OCI-LY3 (cell line): ENCODE measurements at regions not wholly inside any gene's neighbourhood (a gene's known extent, or its start where the extent isn't known, plus 50 kb on each side); places are given as distances from the start of the nearest gene placed in this dataset.

Experiments
- H2AFZ ChIP-seq: fragments of 200-600, 300-600 bp; shearing (Covaris generic); 2 replicates; pipeline ENCODE4 v1.6.0; 2014; ENCODE audit warnings: antibody characterized with exemption, low read depth, low read length
- H3K27ac ChIP-seq: fragments of 200-600, 300-600 bp; sonication (generic); 2 replicates; pipeline ENCODE4 v1.5.1; 2014; ENCODE audit warnings: mild to moderate bottlenecking, low read length, moderate library complexity, mixed read lengths
- H3K27me3 ChIP-seq: fragments of 200-600, 300-600 bp; sonication (generic); 2 replicates; pipeline ENCODE4 v1.6.1; 2014; ENCODE audit warnings: low read depth, low read length, mixed read lengths
- H3K36me3 ChIP-seq: fragments of 200-600, 300-600 bp; sonication (generic); replicated peaks from 2 replicates; pipeline ENCODE3; 2014; ENCODE audit warnings: low read depth, low read length, mixed read lengths
- H3K4me1 ChIP-seq: fragments of 300-600, 200-600 bp; sonication (generic); 2 replicates; pipeline ENCODE4 v1.6.1; 2014; ENCODE audit warnings: low read length, mixed read lengths
- H3K4me2 ChIP-seq: fragments of 200-600, 300-600 bp; sonication (generic); 2 replicates; pipeline ENCODE4 v1.6.1; 2014; ENCODE audit warnings: low read length, mixed read lengths
- H3K4me3 ChIP-seq: fragments of 300-600, 200-600 bp; sonication (generic); 2 replicates; pipeline ENCODE4 v1.5.1; 2014; ENCODE audit warnings: antibody characterized with exemption, mild to moderate bottlenecking, low read length, moderate library complexity
- H3K79me2 ChIP-seq: fragments of 300-600, 200-600 bp; shearing (Covaris generic); 2 replicates; pipeline ENCODE4 v1.6.1; 2014; ENCODE audit warnings: mild to moderate bottlenecking, low read length, mixed read lengths
- H3K9ac ChIP-seq: fragments of 300-600, 200-600 bp; shearing (Covaris generic); 2 replicates; pipeline ENCODE4 v1.6.0; 2014; ENCODE audit warnings: mild to moderate bottlenecking, low read length, moderate library complexity
- H3K9me3 ChIP-seq: fragments of 200-600, 300-600 bp; shearing (Covaris generic); 2 replicates; pipeline ENCODE4 v1.6.1; 2014; ENCODE audit warnings: low read length, mixed read lengths; ENCODE audit not compliant: insufficient read depth
- H4K20me1 ChIP-seq: fragments of 200-600, 300-600 bp; sonication (generic); 2 replicates; pipeline ENCODE4 v1.6.1; 2016; ENCODE audit warnings: low read length, mixed read lengths; ENCODE audit not compliant: insufficient read depth
- EZH2phosphoT487 ChIP-seq: fragments of 200-600 bp; shearing (Covaris generic); IDR thresholded peaks from 2 replicates; pipeline ENCODE4 v1.6.1; 2018; ENCODE audit warnings: antibody characterized with exemption, mixed run types, low read depth
- TF ChIP-seq, protein P1 (sequence below): fragments of 200-600, 300-600 bp; sonication (generic); IDR thresholded peaks from 2 replicates; pipeline ENCODE4 v1.5.1; 2014; ENCODE audit warnings: antibody characterized with exemption, low read length, low read depth

DNA sequence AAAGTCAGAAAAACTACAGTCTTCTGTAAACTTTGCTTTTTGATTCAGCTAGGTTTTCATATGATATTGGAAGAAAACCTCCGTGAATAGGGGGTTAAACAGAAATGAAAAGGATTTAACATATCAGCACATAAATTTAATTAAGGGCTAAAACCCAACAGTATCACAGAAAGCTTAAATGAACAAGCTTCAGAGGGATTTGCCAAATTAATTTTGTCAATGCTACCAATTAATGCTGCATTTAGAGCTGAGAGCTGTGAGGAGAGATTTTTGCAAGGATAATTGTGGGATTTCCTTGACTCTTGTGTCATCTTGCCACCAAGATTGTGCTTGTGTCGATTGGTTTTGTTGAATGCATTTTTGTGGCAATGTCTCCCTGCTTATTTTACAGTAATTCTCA, 379.9 kb downstream of the CD109 start:
- Histone ChIP-seq H3K36me3 (no peaks in the 10 kb centered on the region), H4K20me1 (no peaks in the 10 kb centered on the region), H3K9me3 (no peaks in the 10 kb centered on the region), H3K4me3 (no peak overlapping the region), H3K4me1 (no peaks in the 10 kb centered on the region), H3K27me3 (no peaks in the 10 kb centered on the region), H3K27ac (no peak overlapping the region), H3K79me2 (no peaks in the 10 kb centered on the region), H2AFZ (no peak overlapping the region), H3K9ac (no peak overlapping the region), H3K4me2 (no peak overlapping the region)
- TF ChIP-seq, protein P1, sequence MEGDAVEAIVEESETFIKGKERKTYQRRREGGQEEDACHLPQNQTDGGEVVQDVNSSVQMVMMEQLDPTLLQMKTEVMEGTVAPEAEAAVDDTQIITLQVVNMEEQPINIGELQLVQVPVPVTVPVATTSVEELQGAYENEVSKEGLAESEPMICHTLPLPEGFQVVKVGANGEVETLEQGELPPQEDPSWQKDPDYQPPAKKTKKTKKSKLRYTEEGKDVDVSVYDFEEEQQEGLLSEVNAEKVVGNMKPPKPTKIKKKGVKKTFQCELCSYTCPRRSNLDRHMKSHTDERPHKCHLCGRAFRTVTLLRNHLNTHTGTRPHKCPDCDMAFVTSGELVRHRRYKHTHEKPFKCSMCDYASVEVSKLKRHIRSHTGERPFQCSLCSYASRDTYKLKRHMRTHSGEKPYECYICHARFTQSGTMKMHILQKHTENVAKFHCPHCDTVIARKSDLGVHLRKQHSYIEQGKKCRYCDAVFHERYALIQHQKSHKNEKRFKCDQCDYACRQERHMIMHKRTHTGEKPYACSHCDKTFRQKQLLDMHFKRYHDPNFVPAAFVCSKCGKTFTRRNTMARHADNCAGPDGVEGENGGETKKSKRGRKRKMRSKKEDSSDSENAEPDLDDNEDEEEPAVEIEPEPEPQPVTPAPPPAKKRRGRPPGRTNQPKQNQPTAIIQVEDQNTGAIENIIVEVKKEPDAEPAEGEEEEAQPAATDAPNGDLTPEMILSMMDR: no peak
- TF ChIP-seq EZH2phosphoT487: no peak

- Histone ChIP-seq H3K27me3 (no peaks in the 10 kb centered on the region), H3K27ac (no peak overlapping the region), H3K4me3 (no peak overlapping the region), H3K9me3 (no peaks in the 10 kb centered on the region), H3K4me2 (no peak overlapping the region), H3K36me3 (no peaks in the 10 kb centered on the region), H3K79me2 (no peaks in the 10 kb centered on the region), H3K4me1 (no peaks in the 10 kb centered on the region), H3K9ac (no peak overlapping the region), H2AFZ (no peak overlapping the region), H4K20me1 (no peaks in the 10 kb centered on the region)
- no peak for TF ChIP-seq EZH2phosphoT487
- TF ChIP-seq, protein P1: no peak
These were observed 379.3 kb downstream of the CD109 start for GRCh38 chr6:74075323-74075722.

- H3K4me2 ChIP-seq: no peak overlapping the region
- TF ChIP-seq EZH2phosphoT487: no peak
- TF ChIP-seq, protein P1: no peak
These were observed 378.6 kb downstream of the CD109 start for GRCh38 chr6:74074645-74075044.

DNA sequence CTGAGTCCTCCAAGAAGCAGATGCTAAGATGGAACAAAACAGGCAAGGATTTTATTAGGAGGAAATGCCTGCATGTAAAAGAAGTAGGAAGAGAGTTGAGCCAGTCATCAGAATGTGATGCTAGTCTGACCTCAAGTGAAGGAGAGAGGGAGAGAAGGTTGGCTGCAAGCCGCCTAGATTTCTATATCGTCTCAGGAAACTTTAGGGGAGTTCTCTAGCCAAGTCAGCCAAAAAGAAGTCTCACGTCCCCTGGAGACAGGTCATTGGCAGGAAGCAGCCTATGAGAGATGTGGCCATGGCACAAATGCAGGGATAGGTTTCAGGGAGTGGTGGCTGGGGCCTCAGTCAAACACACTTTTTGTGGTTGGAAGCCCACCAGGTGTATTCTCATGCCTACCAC, 378.0 kb downstream of the CD109 start:
- H3K79me2 ChIP-seq: no peaks in the 10 kb centered on the region
- H3K27me3 ChIP-seq: no peaks in the 10 kb centered on the region
- no peak for TF ChIP-seq EZH2phosphoT487
- TF ChIP-seq, protein P1: no peak
- no peaks in the 10 kb centered on the region for H3K4me1 ChIP-seq
- H3K27ac ChIP-seq: no peak overlapping the region
- no peak overlapping the region for H3K4me3 ChIP-seq
- no peaks in the 10 kb centered on the region for H3K36me3 ChIP-seq
- H3K9me3 ChIP-seq: no peaks in the 10 kb centered on the region
- H4K20me1 ChIP-seq: no peaks in the 10 kb centered on the region
- no peak overlapping the region for H3K4me2 ChIP-seq
- no peak overlapping the region for H2AFZ ChIP-seq
- no peak overlapping the region for H3K9ac ChIP-seq

More at GRCh38 chr6:74074645-74075044, 378.6 kb downstream of the CD109 start:
- no peaks in the 10 kb centered on the region for H3K36me3 ChIP-seq
- no peak overlapping the region for H3K4me3 ChIP-seq
- H3K79me2 ChIP-seq: no peaks in the 10 kb centered on the region
- no peaks in the 10 kb centered on the region for H3K4me1 ChIP-seq
- no peak overlapping the region for H2AFZ ChIP-seq
- no peaks in the 10 kb centered on the region for H4K20me1 ChIP-seq
- no peaks in the 10 kb centered on the region for H3K9me3 ChIP-seq
- no peaks in the 10 kb centered on the region for H3K27me3 ChIP-seq
- H3K27ac ChIP-seq: no peak overlapping the region
- H3K9ac ChIP-seq: no peak overlapping the region
